SK-N-SH treated with all-trans-retinoic acid at 6 μM for 48 hours (cell line): ENCODE measurements at regions not wholly inside any gene's neighbourhood (a gene's known extent, or its start where the extent isn't known, plus 50 kb on each side); places are given as distances from the start of the nearest gene placed in this dataset.
A peak's percentile ranks its signal among the peaks of the same experiment; 100 is the strongest.

ENCODE experiments used
- ATAC-seq: fragments of 200-7000 bp; cut with Tn5 transposase; 3 replicates; pipeline ENCODE4 v1.9.1; 2020; ENCODE audit warnings: mild to moderate bottlenecking, moderate library complexity
- ARNTL ChIP-seq: fragments of 450-650 bp; formaldehyde crosslinking; IDR thresholded peaks from 2 replicates; pipeline ENCODE4 v1.5.0; 2020; ENCODE audit warnings: low read depth, mild to moderate bottlenecking, moderate library complexity, borderline replicate concordance
- BACH2 ChIP-seq: fragments of 250-450 bp; sonication (Bioruptor Pico); IDR thresholded peaks from 2 replicates; pipeline ENCODE4 v1.9.0; 2021; ENCODE audit warnings: mild to moderate bottlenecking, borderline replicate concordance
- ESRRG ChIP-seq: fragments of 250-450 bp; sonication (Bioruptor Pico); IDR thresholded peaks from 2 replicates; pipeline ENCODE4 v1.6.1; 2021; ENCODE audit warnings: mild to moderate bottlenecking
- GLIS3 ChIP-seq: fragments of 250-450 bp; sonication (Bioruptor Pico); IDR thresholded peaks from 2 replicates; pipeline ENCODE4 v1.5.0; 2020; ENCODE audit warnings: mild to moderate bottlenecking, moderate library complexity
- ISL1 ChIP-seq: fragments of 250-450 bp; sonication (Bioruptor Pico); IDR thresholded peaks from 2 replicates; pipeline ENCODE4 v2.1.2; 2022; ENCODE audit warnings: mild to moderate bottlenecking, moderate library complexity
- OSR1 ChIP-seq: fragments of 250-450 bp; sonication (Bioruptor Pico); IDR thresholded peaks from 2 replicates; pipeline ENCODE4 v1.8.0; 2022; ENCODE audit warnings: moderate library complexity, mild to moderate bottlenecking, inconsistent platforms
- POU6F1 ChIP-seq: fragments of 250-450 bp; sonication (Bioruptor Pico); IDR thresholded peaks from 2 replicates; pipeline ENCODE4 v1.8.0; 2021; ENCODE audit warnings: low read depth, mild to moderate bottlenecking, moderate library complexity, borderline replicate concordance
- PPARA ChIP-seq: fragments of 250-450 bp; sonication (Bioruptor Pico); IDR thresholded peaks from 2 replicates; pipeline ENCODE4 v1.5.0; 2020; ENCODE audit warnings: mild to moderate bottlenecking, borderline replicate concordance
- RARB ChIP-seq: fragments of 250-450 bp; sonication (Bioruptor Pico); IDR thresholded peaks from 2 replicates; pipeline ENCODE4 v1.8.0; 2021; ENCODE audit warnings: mild to moderate bottlenecking, moderate library complexity
- SNAI2 ChIP-seq: fragments of 250-450 bp; sonication (Bioruptor Pico); IDR thresholded peaks from 2 replicates; pipeline ENCODE4 v1.5.0; 2020; ENCODE audit warnings: mild to moderate bottlenecking, moderate library complexity
- TCF4 ChIP-seq: fragments of 250-450 bp; sonication (Bioruptor Pico); IDR thresholded peaks from 2 replicates; pipeline ENCODE4 v1.8.0; 2021; ENCODE audit warnings: mild to moderate bottlenecking, moderate library complexity, borderline replicate concordance
- TOX ChIP-seq: fragments of 250-450 bp; sonication (Bioruptor Pico); IDR thresholded peaks from 2 replicates; pipeline ENCODE4 v1.8.0; 2021; ENCODE audit warnings: mild to moderate bottlenecking, moderate library complexity, borderline replicate concordance
- ZC3H10 ChIP-seq: fragments of 250-450 bp; sonication (Bioruptor Pico); IDR thresholded peaks from 2 replicates; pipeline ENCODE4 v1.5.1; 2021; ENCODE audit warnings: mild to moderate bottlenecking, moderate library complexity
- ZFP3 ChIP-seq: fragments of 250-450 bp; sonication (Bioruptor Pico); IDR thresholded peaks from 2 replicates; pipeline ENCODE4 v1.5.0; 2020; ENCODE audit warnings: mild to moderate bottlenecking, moderate library complexity
- ZFP30 ChIP-seq: fragments of 450-650 bp; formaldehyde crosslinking; IDR thresholded peaks from 2 replicates; pipeline ENCODE4 v1.5.0; 2022; ENCODE audit warnings: mild to moderate bottlenecking, moderate library complexity
- ZNF565 ChIP-seq: fragments of 450-650 bp; formaldehyde crosslinking; conservative IDR thresholded peaks from 2 replicates; pipeline ENCODE4 v1.5.0; 2020; ENCODE audit warnings: low read depth, mild to moderate bottlenecking, moderate library complexity
- ZNF70 ChIP-seq: fragments of 450-650 bp; formaldehyde crosslinking; IDR thresholded peaks from 2 replicates; pipeline ENCODE4 v1.5.0; 2020; ENCODE audit warnings: mild to moderate bottlenecking, moderate library complexity
- ZNF8 ChIP-seq: fragments of 450-650 bp; formaldehyde crosslinking; IDR thresholded peaks from 2 replicates; pipeline ENCODE4 v1.5.0; 2020; ENCODE audit warnings: mild to moderate bottlenecking, moderate library complexity
- TF ChIP-seq, protein P1 (sequence below): fragments of 250-450 bp; sonication (Bioruptor Pico); IDR thresholded peaks from 2 replicates; pipeline ENCODE4 v1.5.1; 2020; ENCODE audit warnings: low read depth, mild to moderate bottlenecking, moderate library complexity
- TF ChIP-seq, protein P2 (sequence below): fragments of 250-450 bp; sonication (Bioruptor Pico); IDR thresholded peaks from 2 replicates; pipeline ENCODE4 v1.5.1; 2021; ENCODE audit warnings: mild to moderate bottlenecking, moderate library complexity
- TF ChIP-seq, protein P3 (sequence below): fragments of 250-450 bp; sonication (Bioruptor Pico); IDR thresholded peaks from 2 replicates; pipeline ENCODE4 v1.5.0; 2020; ENCODE audit warnings: mild to moderate bottlenecking, moderate library complexity

- no peak for ATAC-seq
- TF ChIP-seq ARNTL (no peak), RARB (CRISPR knock-in tag) (no peak), GLIS3 (no peak)
Measured at GRCh38 chr12:45655743-45656142, 73.8 kb upstream of the ARID2 start.

GRCh38 chr12:45658020-45658419 is 71.5 kb upstream of the ARID2 start:
- ATAC-seq = no peak
- no peak for TF ChIP-seq ZNF70
- no peak for TF ChIP-seq PPARA (CRISPR knock-in tag)
- no peak for TF ChIP-seq ZC3H10 (CRISPR knock-in tag)
- TF ChIP-seq, protein P1, sequence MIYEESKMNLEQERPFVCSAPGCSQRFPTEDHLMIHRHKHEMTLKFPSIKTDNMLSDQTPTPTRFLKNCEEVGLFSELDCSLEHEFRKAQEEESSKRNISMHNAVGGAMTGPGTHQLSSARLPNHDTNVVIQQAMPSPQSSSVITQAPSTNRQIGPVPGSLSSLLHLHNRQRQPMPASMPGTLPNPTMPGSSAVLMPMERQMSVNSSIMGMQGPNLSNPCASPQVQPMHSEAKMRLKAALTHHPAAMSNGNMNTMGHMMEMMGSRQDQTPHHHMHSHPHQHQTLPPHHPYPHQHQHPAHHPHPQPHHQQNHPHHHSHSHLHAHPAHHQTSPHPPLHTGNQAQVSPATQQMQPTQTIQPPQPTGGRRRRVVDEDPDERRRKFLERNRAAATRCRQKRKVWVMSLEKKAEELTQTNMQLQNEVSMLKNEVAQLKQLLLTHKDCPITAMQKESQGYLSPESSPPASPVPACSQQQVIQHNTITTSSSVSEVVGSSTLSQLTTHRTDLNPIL = no peak
- TF ChIP-seq, protein P2, sequence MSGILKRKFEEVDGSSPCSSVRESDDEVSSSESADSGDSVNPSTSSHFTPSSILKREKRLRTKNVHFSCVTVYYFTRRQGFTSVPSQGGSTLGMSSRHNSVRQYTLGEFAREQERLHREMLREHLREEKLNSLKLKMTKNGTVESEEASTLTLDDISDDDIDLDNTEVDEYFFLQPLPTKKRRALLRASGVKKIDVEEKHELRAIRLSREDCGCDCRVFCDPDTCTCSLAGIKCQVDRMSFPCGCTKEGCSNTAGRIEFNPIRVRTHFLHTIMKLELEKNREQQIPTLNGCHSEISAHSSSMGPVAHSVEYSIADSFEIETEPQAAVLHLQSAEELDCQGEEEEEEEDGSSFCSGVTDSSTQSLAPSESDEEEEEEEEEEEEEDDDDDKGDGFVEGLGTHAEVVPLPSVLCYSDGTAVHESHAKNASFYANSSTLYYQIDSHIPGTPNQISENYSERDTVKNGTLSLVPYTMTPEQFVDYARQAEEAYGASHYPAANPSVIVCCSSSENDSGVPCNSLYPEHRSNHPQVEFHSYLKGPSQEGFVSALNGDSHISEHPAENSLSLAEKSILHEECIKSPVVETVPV = no peak
- TF ChIP-seq ZNF565 (CRISPR knock-in tag) = no peak
- TF ChIP-seq BACH2 (CRISPR knock-in tag) = no peak
- TF ChIP-seq SNAI2 (CRISPR knock-in tag) = no peak
- TF ChIP-seq ESRRG (CRISPR knock-in tag) = no peak
- TF ChIP-seq ZFP30 = no peak
- TF ChIP-seq, all 23 proteins: peak for 0

DNA sequence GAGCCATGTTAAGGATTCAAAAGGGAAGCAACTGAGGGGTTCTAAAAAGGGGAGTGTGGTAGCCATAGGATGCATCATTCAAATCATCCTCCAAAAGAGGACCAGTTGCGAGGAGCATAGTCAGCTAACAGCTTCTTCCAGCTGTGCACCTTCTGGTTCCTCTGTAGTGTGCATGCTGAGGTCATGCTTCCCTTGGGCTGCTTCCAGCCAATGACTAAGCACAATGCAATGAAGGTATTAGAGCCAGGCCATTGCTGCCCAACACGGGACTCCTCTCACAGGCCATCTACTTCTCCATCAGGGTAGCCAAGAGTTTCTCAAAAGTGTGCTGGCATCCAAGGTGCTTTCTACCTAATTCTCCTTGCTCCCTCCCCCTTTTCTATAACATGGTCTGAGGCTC is 69.2 kb upstream of the ARID2 start:
- TF ChIP-seq TCF4 (CRISPR knock-in tag) (no peak), POU6F1 (CRISPR knock-in tag) (no peak), ARNTL (no peak), GLIS3 (no peak), ESRRG (CRISPR knock-in tag) (no peak), TOX (CRISPR knock-in tag) (no peak), ZNF70 (no peak), ISL1 (no peak), ZNF8 (no peak), RARB (CRISPR knock-in tag) (no peak)
- TF ChIP-seq, protein P2 = no peak
- TF ChIP-seq, protein P3, sequence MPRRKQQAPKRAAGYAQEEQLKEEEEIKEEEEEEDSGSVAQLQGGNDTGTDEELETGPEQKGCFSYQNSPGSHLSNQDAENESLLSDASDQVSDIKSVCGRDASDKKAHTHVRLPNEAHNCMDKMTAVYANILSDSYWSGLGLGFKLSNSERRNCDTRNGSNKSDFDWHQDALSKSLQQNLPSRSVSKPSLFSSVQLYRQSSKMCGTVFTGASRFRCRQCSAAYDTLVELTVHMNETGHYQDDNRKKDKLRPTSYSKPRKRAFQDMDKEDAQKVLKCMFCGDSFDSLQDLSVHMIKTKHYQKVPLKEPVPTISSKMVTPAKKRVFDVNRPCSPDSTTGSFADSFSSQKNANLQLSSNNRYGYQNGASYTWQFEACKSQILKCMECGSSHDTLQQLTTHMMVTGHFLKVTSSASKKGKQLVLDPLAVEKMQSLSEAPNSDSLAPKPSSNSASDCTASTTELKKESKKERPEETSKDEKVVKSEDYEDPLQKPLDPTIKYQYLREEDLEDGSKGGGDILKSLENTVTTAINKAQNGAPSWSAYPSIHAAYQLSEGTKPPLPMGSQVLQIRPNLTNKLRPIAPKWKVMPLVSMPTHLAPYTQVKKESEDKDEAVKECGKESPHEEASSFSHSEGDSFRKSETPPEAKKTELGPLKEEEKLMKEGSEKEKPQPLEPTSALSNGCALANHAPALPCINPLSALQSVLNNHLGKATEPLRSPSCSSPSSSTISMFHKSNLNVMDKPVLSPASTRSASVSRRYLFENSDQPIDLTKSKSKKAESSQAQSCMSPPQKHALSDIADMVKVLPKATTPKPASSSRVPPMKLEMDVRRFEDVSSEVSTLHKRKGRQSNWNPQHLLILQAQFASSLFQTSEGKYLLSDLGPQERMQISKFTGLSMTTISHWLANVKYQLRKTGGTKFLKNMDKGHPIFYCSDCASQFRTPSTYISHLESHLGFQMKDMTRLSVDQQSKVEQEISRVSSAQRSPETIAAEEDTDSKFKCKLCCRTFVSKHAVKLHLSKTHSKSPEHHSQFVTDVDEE (CRISPR knock-in tag) = no peak
- ATAC-seq = peak; percentile 44; the same call in 2 of the 3 replicates

DNA sequence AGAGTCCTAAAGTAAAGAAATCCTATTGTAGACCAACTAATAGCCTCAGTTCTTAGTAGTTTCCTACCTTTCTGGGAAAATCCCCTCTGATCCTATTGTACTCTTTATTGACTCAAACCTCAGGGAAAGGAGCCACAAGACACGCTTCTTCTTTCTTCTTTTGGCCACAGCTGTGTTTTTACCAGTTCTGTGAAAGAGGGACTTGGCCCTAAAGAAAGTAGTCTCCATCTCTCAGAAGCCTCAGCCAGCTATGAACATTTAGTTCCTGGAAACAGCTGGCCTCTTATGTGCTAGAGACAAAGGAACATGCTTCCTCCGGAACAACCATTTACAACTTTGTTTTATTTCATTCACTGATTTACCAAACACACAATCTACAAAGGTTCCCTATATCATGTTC is 66.1 kb upstream of the ARID2 start:
- TF ChIP-seq ARNTL (no peak), GLIS3 (no peak), ESRRG (CRISPR knock-in tag) (no peak), PPARA (CRISPR knock-in tag) (no peak), ZNF565 (CRISPR knock-in tag) (no peak), TCF4 (CRISPR knock-in tag) (no peak), OSR1 (CRISPR knock-in tag) (no peak), POU6F1 (CRISPR knock-in tag) (no peak), BACH2 (CRISPR knock-in tag) (no peak), ZFP3 (no peak), ZC3H10 (CRISPR knock-in tag) (no peak), ZNF8 (no peak), ZFP30 (no peak)
- ATAC-seq = no peak
